SU-DHL-6 (cell line): ENCODE measurements at regions not wholly inside any gene's neighbourhood (a gene's known extent, or its start where the extent isn't known, plus 50 kb on each side); places are given as distances from the start of the nearest gene placed in this dataset.

ENCODE experiments used
- EZH2phosphoT487 ChIP-seq: fragments of 200-600 bp; sonication (generic), shearing (Covaris generic); conservative IDR thresholded peaks from 2 replicates; pipeline ENCODE4 v1.6.1; 2018; ENCODE audit warnings: mild to moderate bottlenecking, antibody characterized with exemption, low read length, moderate library complexity, mixed read lengths
- TF ChIP-seq, protein P1 (sequence below): fragments of 200-600 bp; sonication (generic); IDR thresholded peaks from one replicate; pipeline ENCODE4 v1.5.1; 2017; ENCODE audit warnings: antibody characterized with exemption, mild to moderate bottlenecking, low read length, moderate library complexity; ENCODE audit not compliant: insufficient read depth, poor library complexity, severe bottlenecking

DNA sequence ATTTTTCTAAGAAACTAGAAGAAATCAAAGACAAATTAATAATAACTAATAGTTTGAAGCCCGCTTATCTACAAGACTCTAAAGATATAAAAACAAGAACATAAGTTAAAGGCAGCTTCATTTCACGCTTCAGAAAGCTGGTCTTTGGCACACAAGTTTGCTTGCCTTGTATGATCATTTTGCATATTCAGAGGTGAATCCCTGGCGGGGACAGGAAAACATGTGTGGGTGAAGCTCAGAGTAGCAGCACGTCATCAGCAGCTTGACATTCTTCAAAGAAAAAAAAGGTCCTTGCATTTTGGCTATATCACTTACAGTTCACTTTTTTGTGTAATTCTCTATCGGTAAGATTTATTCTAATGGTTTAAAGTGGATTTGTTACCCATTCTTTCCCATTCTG, 1911.8 kb downstream of the MRPL39 start:
- TF ChIP-seq, protein P1, sequence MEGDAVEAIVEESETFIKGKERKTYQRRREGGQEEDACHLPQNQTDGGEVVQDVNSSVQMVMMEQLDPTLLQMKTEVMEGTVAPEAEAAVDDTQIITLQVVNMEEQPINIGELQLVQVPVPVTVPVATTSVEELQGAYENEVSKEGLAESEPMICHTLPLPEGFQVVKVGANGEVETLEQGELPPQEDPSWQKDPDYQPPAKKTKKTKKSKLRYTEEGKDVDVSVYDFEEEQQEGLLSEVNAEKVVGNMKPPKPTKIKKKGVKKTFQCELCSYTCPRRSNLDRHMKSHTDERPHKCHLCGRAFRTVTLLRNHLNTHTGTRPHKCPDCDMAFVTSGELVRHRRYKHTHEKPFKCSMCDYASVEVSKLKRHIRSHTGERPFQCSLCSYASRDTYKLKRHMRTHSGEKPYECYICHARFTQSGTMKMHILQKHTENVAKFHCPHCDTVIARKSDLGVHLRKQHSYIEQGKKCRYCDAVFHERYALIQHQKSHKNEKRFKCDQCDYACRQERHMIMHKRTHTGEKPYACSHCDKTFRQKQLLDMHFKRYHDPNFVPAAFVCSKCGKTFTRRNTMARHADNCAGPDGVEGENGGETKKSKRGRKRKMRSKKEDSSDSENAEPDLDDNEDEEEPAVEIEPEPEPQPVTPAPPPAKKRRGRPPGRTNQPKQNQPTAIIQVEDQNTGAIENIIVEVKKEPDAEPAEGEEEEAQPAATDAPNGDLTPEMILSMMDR: no peak
- TF ChIP-seq EZH2phosphoT487: no peak
